Transverse colon (tissue), 4 donors: ENCODE measurements at regions not wholly inside any gene's neighbourhood (a gene's known extent, or its start where the extent isn't known, plus 50 kb on each side); places are given as distances from the start of the nearest gene placed in this dataset.

Source experiments
- DNase-seq: peaks from one replicate; pipeline ENCODE4 v3.0.0-alpha.2; 2019
- H3K27ac ChIP-seq, 4 donors: fragments of 200-600 bp; sonication (generic); 2 replicates each; pipeline ENCODE4 v1.5.1; 2016 to 2018; ENCODE audit warnings: inconsistent platforms in 4 of 4
- H3K27me3 ChIP-seq: fragments of 200-600 bp; sonication (generic); 2 replicates; pipeline ENCODE4 v1.5.1; 2017; ENCODE audit warnings: inconsistent platforms
- H3K36me3 ChIP-seq, 4 donors: fragments of 200-600 bp; sonication (generic); 2 replicates each; pipeline ENCODE4 v1.5.1; 2017 to 2019; ENCODE audit warnings: inconsistent platforms in 4 of 4
- H3K4me1 ChIP-seq, 4 donors: fragments of 200-600 bp; sonication (generic); 2 replicates each; pipeline ENCODE4 v1.5.1; 2017 to 2020; ENCODE audit warnings: inconsistent platforms in 4 of 4
- H3K4me3 ChIP-seq, 4 donors: fragments of 200-600 bp; sonication (generic); 1 replicate in 1 of 4; 2 replicates in 3 of 4; pipeline versions ENCODE4 v1.5.1 to v1.6.1; 2017 to 2019; ENCODE audit warnings: inconsistent platforms in 4 of 4
- H3K9me3 ChIP-seq, 2 donors: fragments of 200-600 bp; sonication (generic); 2 replicates each; pipeline ENCODE4 v1.5.1; 2017 to 2019; ENCODE audit warnings: inconsistent platforms in 2 of 2
- CTCF ChIP-seq, 5 experiments: fragments of 200-600 bp in 3 of 5; fragments of 450-650 bp in 2 of 5; sonication (generic) in 3 of 5; IDR thresholded peaks; 1 replicate in 2 of 5; 2 replicates in 3 of 5; pipeline ENCODE4 v1.5.1; 2016 to 2017; ENCODE audit warnings: antibody characterized with exemption in 5 of 5, inconsistent platforms in 3 of 5, mild to moderate bottlenecking in 2 of 5, moderate library complexity in 1 of 5
- EP300 ChIP-seq: sonication (generic); formaldehyde crosslinking; IDR thresholded peaks from one replicate; pipeline ENCODE4 v1.6.1; 2017; ENCODE audit warnings: antibody characterized with exemption, low read depth
- POLR2A ChIP-seq: fragments of 450-650 bp; IDR thresholded peaks from one replicate; pipeline ENCODE4 v1.6.1; 2016; ENCODE audit warnings: antibody characterized with exemption, mild to moderate bottlenecking, moderate library complexity
- POLR2AphosphoS5 ChIP-seq, 3 donors: sonication (generic); formaldehyde crosslinking; IDR thresholded peaks; one replicate each; pipeline ENCODE4 v1.6.1; 2016; ENCODE audit warnings: antibody characterized with exemption in 3 of 3
- WGBS, 2 donors: methylation state at CpG; one replicate each; pipeline ENCODE4 v1.1.5; 2018; ENCODE audit warnings: low coverage in 1 of 2; 5-methylcytosine and 5-hydroxymethylcytosine counted together
- in situ Hi-C, 4 donors: fragments of 200-750 bp; cut with MboI; loops; one replicate each; pipeline versions ENCODE4 v1.15.0 to v1.15.1; 2017; ENCODE audit warnings: low sequenced_read_pairs in 3 of 4, low pct_ligation_motif_present in 1 of 4, low pct_unique_long_range_greater_than_20kb in 1 of 4
- intact Hi-C: fragments of 100-400 bp; cut with DNase I; formaldehyde crosslinking; loops from one replicate; pipeline ENCODE4 v1.15.1; 2023; ENCODE audit warnings: low total_unique reads

- Histone ChIP-seq H3K4me1 (peaks cover 0 to 3% (median 0%) of the 10 kb centered on the region in 4 donors), H3K27me3 (no peaks in the 10 kb centered on the region), H3K36me3 (no peaks in the 10 kb centered on the region), H3K27ac (no peak overlapping the region), H3K4me3 (no peak overlapping the region), H3K9me3 (peaks cover 0 to 3% of the 10 kb centered on the region in 2 donors)
- 55 to 70% methylated on average over 3 of the region's 3 CpGs for WGBS, 2 donors
- intact Hi-C loops (no loop called here), in situ Hi-C loops (no loop called here)
- no peak for DNase-seq
- TF ChIP-seq POLR2A = no peak
- TF ChIP-seq CTCF (IDR thresholded peaks at IDR 0.05) = no peak
- no peak for TF ChIP-seq POLR2AphosphoS5 (IDR thresholded peaks at IDR 0.05)
- no peak for TF ChIP-seq EP300
Observed at GRCh38 chr2:198917926-198918720, 539.6 kb downstream of the SATB2 start.

GRCh38 chr2:198917275-198917674 is 540.5 kb downstream of the SATB2 start:
- intact Hi-C loops (no loop called here), in situ Hi-C loops (no loop called here)
- Histone ChIP-seq H3K27ac (no peak overlapping the region), H3K4me3 (no peak overlapping the region), H3K27me3 (no peaks in the 10 kb centered on the region), H3K9me3 (peaks cover 0 to 3% of the 10 kb centered on the region in 2 donors), H3K4me1 (peaks cover 0 to 3% (median 0%) of the 10 kb centered on the region in 4 donors), H3K36me3 (no peaks in the 10 kb centered on the region)
- TF ChIP-seq POLR2AphosphoS5 (IDR thresholded peaks at IDR 0.05) (no peak), EP300 (no peak), CTCF (IDR thresholded peaks at IDR 0.05) (no peak), POLR2A (no peak)
- 69 to 91% methylated on average over 2 of the region's 2 CpGs for WGBS, 2 donors
- DNase-seq = no peak

- Histone ChIP-seq H3K27me3 (no peaks in the 10 kb centered on the region), H3K36me3 (no peaks in the 10 kb centered on the region), H3K4me1 (peaks cover 0 to 3% (median 0%) of the 10 kb centered on the region in 4 donors), H3K9me3 (peaks cover 0 to 3% of the 10 kb centered on the region in 2 donors), H3K27ac (no peak overlapping the region), H3K4me3 (no peak overlapping the region)
- DNase-seq = peak; percentile 12
- intact Hi-C loops (no loop called here), in situ Hi-C loops (no loop called here)
- WGBS, 2 donors = 18 to 24% methylated on average over 3 to 6 of the region's 6 CpGs
- TF ChIP-seq EP300 (no peak), CTCF (IDR thresholded peaks at IDR 0.05) (no peak), POLR2AphosphoS5 (IDR thresholded peaks at IDR 0.05) (no peak), POLR2A (no peak)
Observed at GRCh38 chr2:198916548-198917080, 541.1 kb downstream of the SATB2 start.

- intact Hi-C loops (no loop called here), in situ Hi-C loops (no loop called here)
- no peak overlapping the region for H3K4me3 ChIP-seq
- H3K27me3 ChIP-seq = no peaks in the 10 kb centered on the region
- H3K27ac ChIP-seq = no peak overlapping the region
- H3K36me3 ChIP-seq = no peaks in the 10 kb centered on the region
- DNase-seq = no peak
- peaks cover 0 to 3% (median 0%) of the 10 kb centered on the region in 4 donors for H3K4me1 ChIP-seq
- TF ChIP-seq POLR2AphosphoS5 (IDR thresholded peaks at IDR 0.05) (no peak), CTCF (IDR thresholded peaks at IDR 0.05) (no peak), EP300 (no peak), POLR2A (no peak)
- H3K9me3 ChIP-seq = no peaks in the 10 kb centered on the region
Observed at GRCh38 chr2:198913394-198914152, 544.2 kb downstream of the SATB2 start.
